Keratinocyte (primary cell): ENCODE measurements at regions not wholly inside any gene's neighbourhood (a gene's known extent, or its start where the extent isn't known, plus 50 kb on each side); places are given as distances from the start of the nearest gene placed in this dataset.
"Not testable (repeated sequence)": the region's sequence is repeated elsewhere in the genome, so short reads cannot be mapped to it uniquely, and the experiment has no call there.

ENCODE experiments used
- CTCF ChIP-seq, 3 experiments: IDR thresholded peaks in 1 of 3; conservative IDR thresholded peaks in 1 of 3; optimal IDR thresholded peaks in 1 of 3; 2 replicates in 2 of 3; 3 replicates in 1 of 3; pipeline versions ENCODE3 to v1.5.1; 2011; ENCODE audit warnings: low read length in 3 of 3, mild to moderate bottlenecking in 3 of 3, moderate library complexity in 2 of 3, control low read depth in 1 of 3, inconsistent platforms in 1 of 3; ENCODE audit not compliant: insufficient read depth in 2 of 3; ENCODE audit errors: extremely low read depth in 1 of 3
- EZH2 ChIP-seq: IDR thresholded peaks from one replicate; pipeline ENCODE4 v1.6.1; 2012; ENCODE audit warnings: inconsistent platforms, mild to moderate bottlenecking, low read length, moderate library complexity

- not testable (repeated sequence) for TF ChIP-seq CTCF (optimal IDR thresholded peaks at IDR 0.05 in 1 of 3, IDR thresholded peaks at IDR 0.05 in 1 of 3, conservative IDR thresholded peaks at IDR 0.05 in 1 of 3; ENCODE audit: extremely low read depth in 1 of 3, insufficient read depth in 2 of 3, low read length in 3 of 3); EZH2
Observed at GRCh38 chr4:49129385-49129784, 143.3 kb downstream of the CWH43 start.
